DND-41 (cell line): ENCODE measurements at regions not wholly inside any gene's neighbourhood (a gene's known extent, or its start where the extent isn't known, plus 50 kb on each side); places are given as distances from the start of the nearest gene placed in this dataset.

Experiments
- CTCF ChIP-seq: IDR thresholded peaks from 2 replicates; pipeline ENCODE4 v1.5.1; 2012; ENCODE audit warnings: borderline replicate concordance, low read length, moderate library complexity, mild to moderate bottlenecking; ENCODE audit not compliant: poor library complexity, severe bottlenecking; ENCODE audit errors: extremely low read depth
- EZH2 ChIP-seq: IDR thresholded peaks from 3 replicates; pipeline ENCODE4 v1.6.1; 2012; ENCODE audit warnings: borderline replicate concordance, low read depth, mild to moderate bottlenecking, moderate library complexity, low read length, inconsistent platforms; ENCODE audit not compliant: severe bottlenecking

DNA sequence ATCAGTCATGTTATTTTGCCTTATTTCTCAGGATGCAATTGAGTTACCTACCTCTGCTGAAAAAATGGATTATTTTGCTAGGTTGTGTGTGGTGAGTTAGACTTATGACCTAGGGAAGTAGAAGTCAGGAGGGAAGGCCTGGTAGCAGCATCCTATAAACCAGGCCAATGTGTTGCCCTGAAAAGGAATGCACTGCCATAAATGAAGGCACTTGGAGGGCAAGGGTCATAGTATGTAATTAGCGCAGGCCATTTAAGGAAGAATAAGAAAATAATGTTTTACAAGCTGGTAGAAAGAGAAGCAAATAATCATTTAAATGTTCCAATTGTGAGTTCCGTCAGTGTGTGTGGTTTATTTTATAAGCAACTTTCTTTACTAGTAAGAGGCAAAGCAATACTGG lies 698.8 kb downstream of the KCNJ2 start:
- TF ChIP-seq CTCF (no peak), EZH2 (no peak)
